AG08395 (cell line): ENCODE measurements at regions not wholly inside any gene's neighbourhood (a gene's known extent, or its start where the extent isn't known, plus 50 kb on each side); places are given as distances from the start of the nearest gene placed in this dataset.

ENCODE experiments used
- DNase-seq: peaks from one replicate; pipeline ENCODE4 v3.0.0; 2012; ENCODE audit warnings: mixed read lengths, low spot score

GRCh38 chr2:230642966-230643365, 69.7 kb upstream of the CAB39 start:
- no peak for DNase-seq

- DNase-seq: no peak
These were observed 68.9 kb upstream of the CAB39 start for GRCh38 chr2:230643576-230644291.

GRCh38 chr2:230644356-230644935, 68.2 kb upstream of the CAB39 start:
- DNase-seq: no peak

GRCh38 chr2:230648356-230648755, 64.3 kb upstream of the CAB39 start:
- DNase-seq: no peak

- DNase-seq: no peak
These were observed 62.0 kb upstream of the CAB39 start for GRCh38 chr2:230650585-230651137.

- no peak for DNase-seq
These were observed 58.6 kb upstream of the CAB39 start for GRCh38 chr2:230654057-230654456.

GRCh38 chr2:230657462-230657861, 55.2 kb upstream of the CAB39 start:
- no peak for DNase-seq

- no peak for DNase-seq
These were observed 54.7 kb upstream of the CAB39 start for GRCh38 chr2:230657906-230658305.

- no peak for DNase-seq
These were observed 54.1 kb upstream of the CAB39 start for GRCh38 chr2:230658577-230658876.

GRCh38 chr2:230658877-230659652, 53.6 kb upstream of the CAB39 start:
- DNase-seq: no peak

GRCh38 chr2:230660294-230661060, 52.2 kb upstream of the CAB39 start:
- DNase-seq: no peak

- DNase-seq: no peak
These were observed 51.3 kb upstream of the CAB39 start for GRCh38 chr2:230661072-230661957.
